ENCODE measurements at regions not wholly inside any gene's neighbourhood (a gene's known extent, or its start where the extent isn't known, plus 50 kb on each side); places are given as distances from the start of the nearest gene placed in this dataset.
A peak's percentile ranks its signal among the peaks of the same experiment; 100 is the strongest.
"Not testable (repeated sequence)": the region's sequence is repeated elsewhere in the genome, so short reads cannot be mapped to it uniquely, and the experiment has no call there.

GRCh38 chr18:64392202-64392601 is 243.3 kb upstream of the LINC00305 start:
- WGBS = 46% methylated on average over 1 of the region's 1 CpG
- no peaks in the 10 kb centered on the region for H3K9me3 ChIP-seq (ENCODE audit: control insufficient read depth, low read length)
- intact Hi-C loops (cut with DNase I) = no loop called here

GRCh38 chr18:64384101-64384500 is 235.2 kb upstream of the LINC00305 start:
- no peaks in the 10 kb centered on the region for H3K9me3 ChIP-seq (ENCODE audit: control insufficient read depth, low read length)
- H3K4me1 ChIP-seq (ENCODE audit: control insufficient read depth, insufficient read depth, low read length) = no peaks in the 10 kb centered on the region
- H3K4me3 ChIP-seq (ENCODE audit: low read length) = no peak overlapping the region
- intact Hi-C loops (cut with DNase I) = no loop called here
- no peaks in the 10 kb centered on the region for H3K27me3 ChIP-seq (ENCODE audit: control insufficient read depth, insufficient read depth)
- ATAC-seq (no peak), DNase-seq (no peak)
- 67% methylated on average over 1 of the region's 1 CpG for WGBS
- H3K27ac ChIP-seq (ENCODE audit: low read length) = no peak overlapping the region

More at GRCh38 chr18:64392202-64392601, 243.3 kb upstream of the LINC00305 start:
- Histone ChIP-seq H3K4me3 (ENCODE audit: low read length) (no peak overlapping the region), H3K27me3 (ENCODE audit: control insufficient read depth, insufficient read depth) (no peaks in the 10 kb centered on the region), H3K27ac (ENCODE audit: low read length) (no peak overlapping the region), H3K4me1 (ENCODE audit: control insufficient read depth, insufficient read depth, low read length) (no peaks in the 10 kb centered on the region)
- DNase-seq = no peak
- no peak for ATAC-seq

- intact Hi-C loops (cut with DNase I) = no loop called here
- Histone ChIP-seq H3K4me1 (ENCODE audit: control insufficient read depth, insufficient read depth, low read length) (no peaks in the 10 kb centered on the region), H3K27me3 (ENCODE audit: control insufficient read depth, insufficient read depth) (no peaks in the 10 kb centered on the region), H3K27ac (ENCODE audit: low read length) (no peak overlapping the region), H3K4me3 (ENCODE audit: low read length) (no peak overlapping the region), H3K9me3 (ENCODE audit: control insufficient read depth, low read length) (no peaks in the 10 kb centered on the region)
- no peak for ATAC-seq
- 72% methylated on average over 1 of the region's 1 CpG for WGBS
- no peak for DNase-seq
These were observed 231.2 kb upstream of the LINC00305 start for GRCh38 chr18:64380117-64380516.

GRCh38 chr18:64379662-64380061 is 230.8 kb upstream of the LINC00305 start:
- no peaks in the 10 kb centered on the region for H3K27me3 ChIP-seq (ENCODE audit: control insufficient read depth, insufficient read depth)
- H3K27ac ChIP-seq (ENCODE audit: low read length) = no peak overlapping the region
- no peaks in the 10 kb centered on the region for H3K9me3 ChIP-seq (ENCODE audit: control insufficient read depth, low read length)
- DNase-seq (no peak), ATAC-seq (no peak)
- no peak overlapping the region for H3K4me3 ChIP-seq (ENCODE audit: low read length)
- 89% methylated on average over 1 of the region's 1 CpG for WGBS
- intact Hi-C loops (cut with DNase I) = no loop called here
- H3K4me1 ChIP-seq (ENCODE audit: control insufficient read depth, insufficient read depth, low read length) = no peaks in the 10 kb centered on the region

GRCh38 chr18:64377446-64377845 is 228.6 kb upstream of the LINC00305 start:
- Histone ChIP-seq H3K4me1 (ENCODE audit: control insufficient read depth, insufficient read depth, low read length) (no peaks in the 10 kb centered on the region), H3K27ac (ENCODE audit: low read length) (no peak overlapping the region), H3K27me3 (ENCODE audit: control insufficient read depth, insufficient read depth) (no peaks in the 10 kb centered on the region), H3K4me3 (ENCODE audit: low read length) (no peak overlapping the region), H3K9me3 (ENCODE audit: control insufficient read depth, low read length) (no peaks in the 10 kb centered on the region)
- intact Hi-C loops (cut with DNase I) = no loop called here
- DNase-seq (no peak), ATAC-seq (no peak)
- WGBS = 70% methylated on average over 4 of the region's 4 CpGs

- no peak overlapping the region for H3K27ac ChIP-seq (ENCODE audit: low read length)
- DNase-seq (no peak), ATAC-seq (no peak)
- intact Hi-C loops (cut with DNase I) = no loop called here
- WGBS = 85% methylated on average over 2 of the region's 2 CpGs
- H3K4me1 ChIP-seq (ENCODE audit: control insufficient read depth, insufficient read depth, low read length) = no peaks in the 10 kb centered on the region
- H3K9me3 ChIP-seq (ENCODE audit: control insufficient read depth, low read length) = no peaks in the 10 kb centered on the region
- no peak overlapping the region for H3K4me3 ChIP-seq (ENCODE audit: low read length)
- no peaks in the 10 kb centered on the region for H3K27me3 ChIP-seq (ENCODE audit: control insufficient read depth, insufficient read depth)
These were observed 224.0 kb upstream of the LINC00305 start for GRCh38 chr18:64372850-64373249.

GRCh38 chr18:64369830-64370440 is 221.0 kb upstream of the LINC00305 start:
- H3K4me1 ChIP-seq (ENCODE audit: control insufficient read depth, insufficient read depth, low read length); DNase-seq; intact Hi-C loops (cut with DNase I); H3K9me3 ChIP-seq (ENCODE audit: control insufficient read depth, low read length); H3K4me3 ChIP-seq (ENCODE audit: low read length); H3K27me3 ChIP-seq (ENCODE audit: control insufficient read depth, insufficient read depth); ATAC-seq; H3K27ac ChIP-seq (ENCODE audit: low read length): not testable (repeated sequence)
- WGBS = 88% methylated on average over 6 of the region's 8 CpGs

GRCh38 chr18:64365106-64365505 is 216.2 kb upstream of the LINC00305 start:
- Histone ChIP-seq H3K27ac (ENCODE audit: low read length) (no peak overlapping the region), H3K4me3 (ENCODE audit: low read length) (no peak overlapping the region), H3K9me3 (ENCODE audit: control insufficient read depth, low read length) (no peaks in the 10 kb centered on the region), H3K4me1 (ENCODE audit: control insufficient read depth, insufficient read depth, low read length) (no peaks in the 10 kb centered on the region), H3K27me3 (ENCODE audit: control insufficient read depth, insufficient read depth) (no peaks in the 10 kb centered on the region)
- intact Hi-C loops (cut with DNase I) = no loop called here
- no peak for DNase-seq
- no peak for ATAC-seq
- WGBS = 66% methylated on average over 4 of the region's 4 CpGs

GRCh38 chr18:64337673-64338072 is 188.8 kb upstream of the LINC00305 start:
- H3K27me3 ChIP-seq (ENCODE audit: control insufficient read depth, insufficient read depth) = no peaks in the 10 kb centered on the region
- no peak overlapping the region for H3K27ac ChIP-seq (ENCODE audit: low read length)
- H3K4me1 ChIP-seq (ENCODE audit: control insufficient read depth, insufficient read depth, low read length) = peaks cover 1% of the 10 kb centered on the region
- no peak for ATAC-seq
- intact Hi-C loops (cut with DNase I) = no loop called here
- 96% methylated on average over 3 of the region's 3 CpGs for WGBS
- no peak overlapping the region for H3K4me3 ChIP-seq (ENCODE audit: low read length)
- no peaks in the 10 kb centered on the region for H3K9me3 ChIP-seq (ENCODE audit: control insufficient read depth, low read length)
- DNase-seq = no peak

GRCh38 chr18:64337018-64337417 is 188.1 kb upstream of the LINC00305 start:
- WGBS = 62% methylated on average over 2 of the region's 2 CpGs
- intact Hi-C loops (cut with DNase I) = no loop called here
- ATAC-seq = no peak

GRCh38 chr18:64334748-64335147 is 185.9 kb upstream of the LINC00305 start:
- intact Hi-C loops (cut with DNase I) = no loop called here
- 51% methylated on average over 2 of the region's 2 CpGs for WGBS
- DNase-seq (no peak), ATAC-seq (no peak)
- Histone ChIP-seq H3K9me3 (ENCODE audit: control insufficient read depth, low read length) (no peaks in the 10 kb centered on the region), H3K27ac (ENCODE audit: low read length) (no peak overlapping the region), H3K4me1 (ENCODE audit: control insufficient read depth, insufficient read depth, low read length) (peaks cover 1% of the 10 kb centered on the region), H3K4me3 (ENCODE audit: low read length) (no peak overlapping the region), H3K27me3 (ENCODE audit: control insufficient read depth, insufficient read depth) (no peaks in the 10 kb centered on the region)

More at GRCh38 chr18:64337018-64337417, 188.1 kb upstream of the LINC00305 start:
- no peaks in the 10 kb centered on the region for H3K27me3 ChIP-seq (ENCODE audit: control insufficient read depth, insufficient read depth)
- no peak for DNase-seq
- no peak overlapping the region for H3K4me3 ChIP-seq (ENCODE audit: low read length)
- H3K9me3 ChIP-seq (ENCODE audit: control insufficient read depth, low read length) = no peaks in the 10 kb centered on the region
- H3K4me1 ChIP-seq (ENCODE audit: control insufficient read depth, insufficient read depth, low read length) = peaks cover 1% of the 10 kb centered on the region
- no peak overlapping the region for H3K27ac ChIP-seq (ENCODE audit: low read length)

- peak; percentile 45 to 90 for ATAC-seq
- 45% methylated on average over 3 of the region's 3 CpGs for WGBS
- peak in 1 of 3 donors; percentile 8 for DNase-seq
- intact Hi-C loops (cut with DNase I) = no loop called here
- H3K4me3 ChIP-seq (ENCODE audit: low read length) = no peak overlapping the region
- no peak overlapping the region for H3K27ac ChIP-seq (ENCODE audit: low read length)
- H3K27me3 ChIP-seq (ENCODE audit: control insufficient read depth, insufficient read depth) = no peaks in the 10 kb centered on the region
- H3K4me1 ChIP-seq (ENCODE audit: control insufficient read depth, insufficient read depth, low read length) = peaks cover 1% of the 10 kb centered on the region
- H3K9me3 ChIP-seq (ENCODE audit: control insufficient read depth, low read length) = no peaks in the 10 kb centered on the region
These were observed 184.7 kb upstream of the LINC00305 start for GRCh38 chr18:64333584-64333983.

All from right cardiac atrium (tissue), 5 donors.